GM21529 (cell line): ENCODE measurements at regions not wholly inside any gene's neighbourhood (a gene's known extent, or its start where the extent isn't known, plus 50 kb on each side); places are given as distances from the start of the nearest gene placed in this dataset.

Experiments
- ATAC-seq: cut with Tn5 transposase; IDR thresholded peaks from one replicate; pipeline ENCODE4 v1.9.1; 2021; ENCODE audit not compliant: unreplicated experiment

DNA sequence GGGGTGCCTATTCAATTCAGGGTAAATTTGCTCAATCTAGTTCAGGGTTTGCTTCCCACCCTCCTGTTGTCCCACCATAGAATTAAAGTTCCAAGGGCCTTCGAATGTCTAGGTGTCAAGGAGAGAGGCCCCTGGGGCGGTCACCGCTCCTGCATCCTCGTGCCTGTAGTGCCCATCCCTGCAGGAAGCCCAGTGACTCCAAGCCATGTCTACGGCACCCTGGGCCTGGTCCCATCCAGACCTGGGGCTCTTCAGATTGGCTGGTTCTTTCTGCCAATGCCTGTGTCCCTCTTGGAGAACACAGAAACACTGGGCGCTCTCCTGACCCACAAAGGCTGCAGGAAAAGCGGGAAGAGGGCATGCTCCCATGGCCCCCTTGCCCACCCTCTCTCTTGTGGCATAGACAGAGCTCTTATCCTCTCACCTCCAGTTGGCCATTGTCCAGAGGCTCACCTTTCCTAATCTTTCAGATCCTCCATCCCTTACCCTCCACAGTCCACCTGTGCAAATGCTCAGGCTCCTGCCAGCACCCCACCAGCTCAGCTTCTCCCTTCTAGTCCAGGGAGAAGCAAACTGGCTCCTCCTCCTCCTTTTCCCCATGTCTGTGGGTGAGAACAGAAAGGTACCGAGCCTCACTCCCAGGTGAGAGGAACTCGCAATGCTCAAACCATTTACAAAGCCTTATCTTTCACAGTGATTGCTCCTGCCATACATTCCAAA, 253.0 kb upstream of the IRX2 start:
- ATAC-seq, result no peak

DNA sequence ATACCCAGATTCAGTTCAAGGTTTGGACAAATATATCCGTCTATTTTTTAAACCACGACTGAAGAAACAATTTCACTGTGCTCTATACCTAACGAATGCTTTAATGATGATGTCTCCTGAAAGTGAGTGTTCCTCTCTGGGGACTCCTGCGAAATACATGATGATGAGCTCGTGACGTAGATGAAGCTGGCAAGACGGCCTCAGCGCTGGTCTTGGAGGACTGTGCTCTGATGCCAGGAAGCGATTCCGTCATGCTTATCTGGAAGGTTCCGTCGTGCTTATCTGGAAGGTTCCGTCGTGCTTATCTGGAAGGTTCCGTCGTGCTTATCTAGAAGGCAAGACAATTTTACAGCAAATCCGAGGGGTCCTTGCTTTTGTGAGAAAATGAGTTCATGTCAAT, 250.8 kb upstream of the IRX2 start:
- ATAC-seq, result no peak

DNA sequence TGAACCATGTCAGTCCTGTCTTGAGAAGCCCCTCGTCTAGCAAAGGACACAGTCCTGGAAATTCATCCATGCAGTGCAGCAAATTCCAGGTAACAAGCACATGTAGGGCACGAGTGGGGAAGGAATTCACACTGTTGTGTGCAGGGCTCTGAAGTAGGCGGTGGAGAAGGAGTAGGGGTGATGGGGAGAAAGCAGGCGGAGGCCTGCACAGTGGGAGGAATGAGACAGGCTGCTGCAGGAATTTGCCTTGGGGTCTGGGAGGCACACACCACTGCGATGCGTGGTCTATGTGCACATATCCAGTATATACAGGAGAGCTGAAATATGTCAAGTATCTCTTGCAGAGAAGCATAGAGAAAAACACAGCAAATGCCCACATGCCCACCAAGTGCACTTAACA, 249.2 kb upstream of the IRX2 start:
- no peak for ATAC-seq

DNA sequence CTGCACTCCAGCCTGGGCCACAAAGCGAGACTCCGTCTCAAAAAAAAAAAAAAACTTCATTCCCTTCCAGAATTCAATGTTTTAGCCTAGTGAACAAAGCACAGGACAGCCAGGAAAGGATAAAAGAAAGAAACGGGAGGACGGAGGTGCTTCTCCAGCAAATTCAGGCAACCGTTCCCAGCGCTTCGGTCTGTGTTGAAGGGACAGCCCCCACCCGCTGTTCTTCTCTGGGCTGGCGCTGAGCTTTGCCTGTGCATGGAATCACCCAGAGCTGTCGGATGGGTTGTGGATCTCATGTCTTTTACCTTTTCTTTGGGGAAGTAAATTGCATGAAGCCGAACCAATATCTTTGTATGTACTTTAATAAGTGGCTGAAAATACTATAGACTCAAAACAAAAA, 248.4 kb upstream of the IRX2 start:
- ATAC-seq, result no peak

DNA sequence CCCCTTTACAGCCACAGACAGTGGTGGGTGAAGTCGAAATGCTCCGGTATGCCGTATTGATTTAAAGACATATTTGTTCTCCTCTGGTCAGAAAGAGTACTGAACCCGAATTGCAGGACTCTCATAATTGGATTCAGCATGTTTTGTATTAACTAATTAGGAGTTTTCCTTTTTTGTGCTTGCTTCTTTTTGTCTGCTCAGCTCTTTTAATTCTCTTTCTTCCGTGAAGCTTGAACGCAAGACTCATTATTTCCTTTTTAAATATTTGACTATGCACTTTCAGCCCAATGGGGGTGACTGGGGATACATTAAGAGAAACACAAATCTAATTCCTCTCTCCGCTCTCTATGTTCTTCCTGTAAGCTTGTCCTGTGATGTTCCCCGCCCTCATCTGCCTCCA, 246.6 kb upstream of the IRX2 start:
- no peak for ATAC-seq

DNA sequence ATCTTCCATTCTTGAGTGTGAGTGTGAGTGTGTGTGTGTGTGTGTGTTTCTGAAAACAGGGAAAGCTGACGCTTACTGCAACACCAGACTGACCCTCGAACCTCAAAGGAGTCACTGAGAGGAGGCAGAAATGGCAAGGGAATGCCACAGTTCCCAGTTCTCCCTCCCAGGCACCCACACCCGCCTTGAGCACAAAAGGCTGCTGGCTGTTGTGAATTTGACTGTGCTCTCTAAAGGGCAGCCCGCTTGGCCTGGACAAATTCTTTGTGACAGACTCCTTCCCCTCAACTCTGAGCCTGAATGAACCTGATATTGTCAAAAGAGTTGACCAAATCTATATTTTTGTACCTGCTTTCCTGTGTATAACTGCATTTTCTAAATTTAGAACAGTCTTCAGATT, 245.7 kb upstream of the IRX2 start:
- no peak for ATAC-seq

DNA sequence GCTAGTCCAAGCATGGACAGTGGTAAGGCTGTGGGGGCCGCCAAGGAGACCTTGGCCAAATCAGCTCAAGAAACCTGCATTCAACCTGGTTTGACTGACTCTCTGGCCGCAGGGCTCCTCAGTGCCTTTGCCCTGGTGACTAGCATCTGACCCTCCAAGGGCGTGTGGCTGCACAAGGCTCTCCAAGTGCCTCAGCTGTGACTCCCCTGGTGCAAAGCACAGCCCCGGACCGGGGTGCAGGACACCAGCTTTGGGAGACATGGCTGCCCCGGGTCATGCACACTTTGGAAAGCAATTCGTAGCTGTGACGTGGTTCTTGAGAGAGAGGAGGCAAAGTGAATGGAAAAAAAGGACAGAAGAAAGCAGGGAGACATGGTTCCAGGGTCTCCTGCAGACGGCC, 245.2 kb upstream of the IRX2 start:
- no peak for ATAC-seq

DNA sequence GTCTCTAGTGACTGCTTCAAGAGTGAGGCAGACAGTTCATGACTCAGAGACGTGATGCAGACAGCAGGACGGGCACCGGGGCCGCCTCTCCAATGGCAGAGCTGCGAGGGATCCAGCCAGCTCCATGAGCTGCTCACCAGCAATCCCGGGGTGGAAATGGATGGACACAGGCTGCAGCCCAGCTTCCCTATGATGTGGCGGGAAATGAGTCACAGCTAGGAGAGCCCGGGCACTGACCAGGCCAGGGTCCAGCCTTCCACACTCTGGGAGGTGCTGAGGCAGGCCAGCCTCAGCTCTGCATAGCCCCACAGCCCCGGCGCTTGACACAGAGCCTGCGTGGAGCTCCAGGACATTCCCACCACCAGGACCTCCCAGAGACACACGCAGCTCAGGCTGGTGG, 244.8 kb upstream of the IRX2 start:
- ATAC-seq, result no peak

DNA sequence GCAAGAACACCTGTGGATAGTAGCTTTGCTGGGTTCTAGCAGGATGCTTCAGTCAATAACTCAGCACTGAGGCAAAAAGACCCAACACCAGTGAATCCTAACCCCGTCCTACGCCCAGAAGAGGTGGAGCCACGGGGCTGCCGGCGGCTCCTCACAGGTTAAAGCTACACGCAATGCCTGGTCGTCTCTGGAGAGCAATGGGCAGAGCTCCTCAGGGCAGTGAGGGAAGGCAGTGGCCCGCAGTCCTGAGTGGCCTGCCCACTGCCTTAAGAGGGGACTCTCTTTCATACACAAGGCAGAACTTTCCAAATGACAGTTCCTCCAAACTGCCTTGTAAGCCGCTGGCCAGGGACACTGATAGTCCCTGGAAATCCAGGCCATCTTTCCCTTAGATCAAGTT, 244.2 kb upstream of the IRX2 start:
- no peak for ATAC-seq

DNA sequence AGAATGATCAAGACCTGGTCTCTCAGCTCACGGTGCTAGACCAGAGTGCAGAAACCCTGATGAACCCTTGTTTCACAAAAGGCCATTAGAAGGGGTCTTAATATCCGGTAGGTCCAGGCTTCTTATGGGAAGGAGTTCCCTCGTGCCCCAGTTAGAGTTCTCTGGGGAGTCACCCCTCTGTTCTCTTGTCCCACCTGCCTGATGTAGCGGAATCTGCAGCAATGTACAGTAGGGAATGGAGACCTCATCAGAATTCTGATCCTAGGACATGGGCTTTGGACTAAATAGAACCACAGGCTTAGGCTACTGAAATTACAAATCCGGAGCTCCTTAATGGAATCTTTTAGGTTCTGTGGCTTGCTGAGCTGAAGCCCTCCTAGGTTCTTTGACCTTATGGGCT, 243.6 kb upstream of the IRX2 start:
- no peak for ATAC-seq

DNA sequence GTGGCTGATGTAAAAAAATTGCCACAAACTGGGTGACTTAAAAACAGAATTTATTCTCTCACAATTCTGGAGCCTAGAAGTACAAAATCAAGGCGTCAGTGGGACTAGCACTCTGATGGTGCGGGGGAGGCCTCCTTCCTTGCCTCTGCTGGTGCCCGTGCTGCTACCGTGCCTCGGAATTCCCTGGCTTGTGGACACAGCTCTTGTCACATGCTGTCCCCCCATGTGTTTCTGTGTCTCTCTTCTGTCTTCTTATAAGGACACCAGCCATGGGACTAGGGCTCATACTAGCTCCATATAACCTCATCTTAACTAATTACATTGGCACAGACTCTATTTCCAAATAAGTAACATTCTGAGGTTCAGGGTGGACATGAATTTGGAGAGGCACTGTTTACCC, 242.3 kb upstream of the IRX2 start:
- ATAC-seq, result no peak

DNA sequence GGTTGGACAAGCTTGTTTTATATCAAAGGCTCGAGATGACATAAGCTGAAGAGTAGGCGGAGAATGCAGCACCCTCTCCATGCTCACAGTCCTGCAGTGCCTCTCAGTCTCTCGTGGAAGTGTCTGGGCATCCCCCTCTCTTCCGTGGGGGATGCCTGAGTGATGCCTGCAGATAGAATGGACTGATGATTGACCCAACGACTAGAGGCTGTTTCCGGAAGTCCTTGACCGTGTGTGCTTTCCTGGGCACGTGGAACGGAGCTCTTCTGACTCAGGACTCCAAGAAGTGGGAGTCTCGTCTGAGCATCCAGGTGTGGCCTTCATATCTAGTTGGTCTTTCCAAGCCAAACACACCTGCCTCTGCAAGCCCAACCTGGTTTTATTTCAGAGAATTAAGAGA, 241.8 kb upstream of the IRX2 start:
- ATAC-seq, result no peak

DNA sequence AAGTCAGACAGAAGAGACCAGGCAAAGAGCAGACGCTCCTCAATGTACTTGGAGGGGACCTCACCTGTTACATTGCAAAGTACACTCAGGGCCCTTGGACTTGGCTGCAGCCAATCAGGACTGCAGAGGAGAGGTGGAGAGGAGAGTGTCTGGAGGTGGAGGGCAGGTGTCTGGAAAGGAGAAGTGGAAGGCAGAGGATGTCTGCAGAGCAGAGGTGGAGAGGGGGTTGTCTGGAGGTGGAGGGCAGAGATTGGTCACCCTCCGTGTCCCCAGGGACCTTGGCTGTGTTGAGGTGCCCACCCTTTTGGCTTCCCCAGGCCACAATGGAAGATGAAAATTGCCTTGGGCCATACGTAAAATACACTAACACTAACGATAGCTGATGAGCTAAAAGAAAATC, 241.3 kb upstream of the IRX2 start:
- ATAC-seq, result no peak

DNA sequence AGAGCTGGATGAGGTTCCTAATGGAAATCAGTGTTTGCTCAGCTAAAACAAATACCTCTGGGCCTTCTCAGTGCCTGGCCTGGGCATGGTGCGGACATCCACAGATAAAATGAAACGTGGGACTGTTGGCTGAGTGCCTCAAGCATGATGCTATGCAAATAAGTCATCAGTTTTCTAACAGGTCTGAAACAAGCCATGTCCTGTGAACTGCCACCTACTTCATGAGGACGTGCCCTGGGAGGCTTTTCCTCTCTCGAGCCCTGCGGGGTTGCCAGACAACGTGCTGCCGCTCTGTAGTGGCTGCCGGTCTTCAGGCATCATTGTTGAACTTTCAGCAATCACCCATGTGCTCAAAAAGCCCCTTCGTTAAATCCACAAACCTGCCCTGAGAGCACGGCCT, 240.4 kb upstream of the IRX2 start:
- ATAC-seq, result no peak

DNA sequence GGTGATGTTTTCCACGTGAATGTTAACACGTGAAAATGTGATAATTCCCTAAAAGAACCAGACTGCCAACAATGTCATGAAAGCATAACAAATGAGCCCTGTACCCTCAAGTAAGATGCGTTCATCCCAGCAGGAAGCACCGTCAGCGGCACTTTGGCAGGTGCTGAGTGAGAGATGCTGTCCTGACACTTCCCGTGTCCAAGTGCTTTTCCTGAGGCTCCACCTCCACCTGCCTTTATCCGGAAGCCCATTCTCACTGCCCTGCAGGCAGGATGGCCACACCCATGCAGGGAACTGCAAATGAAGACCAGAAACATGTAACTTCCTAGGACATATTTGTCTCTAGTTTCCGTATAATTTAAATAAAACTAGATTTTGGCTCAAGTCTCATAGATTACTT, 238.0 kb upstream of the IRX2 start:
- no peak for ATAC-seq

DNA sequence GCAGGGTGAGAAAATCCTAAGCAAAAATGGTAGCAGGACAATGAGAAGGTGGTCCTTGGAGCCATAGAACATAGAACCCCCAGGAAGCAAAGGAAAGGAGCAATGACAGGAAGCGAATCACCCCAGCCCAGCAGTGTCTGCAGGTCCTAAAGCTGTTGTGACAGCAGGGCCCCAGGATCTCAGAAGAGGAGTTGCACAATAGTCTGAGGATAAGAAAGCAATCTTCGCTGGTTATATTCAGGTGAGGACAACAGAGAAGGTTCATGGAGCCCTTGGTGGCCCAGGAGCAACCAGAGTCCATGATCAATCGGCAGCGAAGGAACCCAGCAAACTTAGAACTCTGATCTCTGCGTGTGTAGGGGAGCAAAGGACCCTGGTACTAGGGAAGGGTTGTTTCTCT, 234.8 kb upstream of the IRX2 start:
- no peak for ATAC-seq

DNA sequence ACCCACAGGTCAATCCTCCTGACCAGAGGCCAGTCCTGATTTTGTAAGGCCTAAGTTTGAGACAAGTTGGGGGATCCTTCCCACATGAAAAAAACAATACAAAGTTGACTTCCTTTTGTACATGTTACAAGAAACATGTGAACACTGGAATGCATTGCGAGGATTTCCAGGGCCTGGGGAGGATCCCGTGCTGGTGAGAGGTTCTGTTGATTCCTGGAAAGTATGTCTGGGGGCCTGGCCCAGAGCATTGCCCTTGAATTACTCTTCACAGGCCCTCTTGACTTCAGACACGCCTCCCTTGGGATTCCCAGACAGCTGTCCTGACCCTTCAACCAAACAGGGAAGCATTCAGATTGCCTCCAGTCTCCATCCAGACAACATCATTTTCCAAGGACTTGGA, 234.2 kb upstream of the IRX2 start:
- ATAC-seq, result no peak

DNA sequence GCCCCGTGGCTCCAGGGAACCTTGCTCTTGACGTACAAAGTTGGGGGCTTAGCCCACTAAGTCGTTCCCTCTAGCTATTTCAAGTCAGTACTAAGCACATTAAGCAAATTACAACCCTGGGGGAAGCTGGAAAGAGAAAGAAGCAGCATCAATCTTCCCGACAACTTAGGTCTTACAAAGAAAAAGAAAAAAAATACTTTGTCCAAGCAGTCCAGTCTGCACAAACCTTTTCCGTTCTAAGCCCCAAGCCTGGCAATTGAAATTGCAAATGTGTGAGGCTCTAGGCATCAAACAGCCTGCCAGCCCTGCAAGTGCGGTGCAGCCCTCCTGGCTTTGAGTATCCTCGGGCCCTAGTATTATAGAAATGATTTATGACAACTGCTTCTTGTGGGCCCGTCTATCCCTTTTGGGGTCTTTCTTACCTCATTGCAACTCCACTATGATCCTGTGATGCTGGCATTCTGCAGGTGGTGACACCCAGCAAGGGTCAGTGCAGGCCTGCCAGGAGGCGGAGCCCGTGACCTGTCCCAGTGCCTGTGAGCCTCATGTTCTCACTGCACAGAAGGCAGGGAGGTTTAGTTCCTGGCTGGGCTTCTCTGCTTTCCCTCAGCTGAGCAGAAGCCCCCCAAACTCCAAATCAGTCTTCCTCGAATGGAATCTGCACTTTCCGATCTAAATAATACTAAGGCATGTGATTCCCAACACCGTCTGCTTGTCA, 232.3 kb upstream of the IRX2 start:
- no peak for ATAC-seq

DNA sequence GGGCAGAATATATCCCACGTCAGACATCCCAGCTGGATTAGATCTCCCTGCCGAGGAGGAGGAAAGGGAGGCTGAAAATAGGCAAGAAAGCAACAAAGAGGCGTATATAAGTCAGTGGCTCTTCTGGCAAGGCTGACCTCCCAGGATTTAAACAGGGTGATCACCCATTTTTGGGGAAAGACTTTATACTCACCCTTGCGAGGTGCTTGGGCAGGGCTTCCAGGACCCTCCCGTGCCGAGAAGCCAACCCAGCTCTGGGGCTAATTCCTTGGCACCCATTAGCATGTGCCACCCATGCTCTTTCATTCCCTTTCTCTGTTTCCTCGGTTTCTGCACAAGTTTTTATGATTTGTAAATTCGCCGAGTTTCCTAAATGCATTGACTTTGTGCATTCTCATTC, 230.2 kb upstream of the IRX2 start:
- no peak for ATAC-seq

DNA sequence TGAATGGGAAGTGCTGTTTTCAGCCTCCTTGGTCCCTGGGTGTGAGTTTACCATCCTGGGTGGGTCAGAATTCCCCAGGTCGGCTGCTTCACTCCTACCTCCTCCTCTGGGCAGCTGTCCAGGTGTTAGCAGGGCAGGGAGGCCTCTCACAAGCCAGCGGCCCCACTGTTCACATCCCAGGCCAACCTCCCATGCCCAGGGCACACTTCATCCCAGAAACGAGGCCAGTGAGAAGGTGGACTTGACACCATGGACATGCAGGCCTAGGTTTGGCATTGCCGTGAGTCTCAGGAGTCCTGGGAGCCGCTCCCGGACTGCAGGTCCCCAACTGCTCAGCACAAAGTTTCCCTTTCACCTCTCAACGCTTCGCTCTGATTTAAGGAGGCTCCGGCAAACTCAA, 229.6 kb upstream of the IRX2 start:
- ATAC-seq, result no peak

DNA sequence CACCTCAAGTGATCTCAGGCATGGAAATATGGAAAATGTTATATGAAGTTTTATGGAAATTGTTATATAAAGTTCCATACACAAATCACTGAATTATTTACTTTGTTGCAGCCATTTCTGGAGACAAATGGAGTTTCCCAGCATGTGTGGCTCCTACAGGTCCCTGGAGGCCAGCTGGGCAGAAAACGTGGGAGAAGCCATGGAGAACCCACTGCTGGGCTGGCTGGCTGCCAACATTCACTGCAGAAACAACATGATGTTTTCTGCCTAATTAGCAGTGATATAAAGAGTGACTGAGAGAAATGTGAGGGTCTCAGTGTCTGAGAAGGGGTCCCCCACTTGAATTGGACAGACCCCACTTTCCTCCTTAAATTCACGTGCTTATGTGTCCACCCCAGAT, 208.8 kb upstream of the IRX2 start:
- no peak for ATAC-seq

DNA sequence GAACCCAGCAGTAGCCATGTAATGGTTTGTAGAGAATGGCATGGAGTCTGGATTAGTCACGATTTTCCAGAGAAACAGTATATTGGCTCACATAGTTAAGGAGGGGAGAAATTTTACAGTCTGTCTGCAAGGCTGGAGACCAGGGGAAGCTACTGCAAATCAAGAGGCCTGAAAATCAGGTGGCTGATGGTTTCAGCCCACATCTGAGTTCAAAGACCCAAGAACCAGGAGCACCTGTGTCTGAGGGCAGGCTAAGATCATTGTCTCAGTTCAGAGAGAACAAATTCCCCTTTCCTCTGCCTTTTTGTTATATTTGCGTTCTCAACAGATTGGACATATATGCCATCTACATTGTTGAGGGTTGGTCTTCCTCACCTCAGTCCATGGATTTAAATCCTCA, 207.5 kb upstream of the IRX2 start:
- ATAC-seq, result no peak

DNA sequence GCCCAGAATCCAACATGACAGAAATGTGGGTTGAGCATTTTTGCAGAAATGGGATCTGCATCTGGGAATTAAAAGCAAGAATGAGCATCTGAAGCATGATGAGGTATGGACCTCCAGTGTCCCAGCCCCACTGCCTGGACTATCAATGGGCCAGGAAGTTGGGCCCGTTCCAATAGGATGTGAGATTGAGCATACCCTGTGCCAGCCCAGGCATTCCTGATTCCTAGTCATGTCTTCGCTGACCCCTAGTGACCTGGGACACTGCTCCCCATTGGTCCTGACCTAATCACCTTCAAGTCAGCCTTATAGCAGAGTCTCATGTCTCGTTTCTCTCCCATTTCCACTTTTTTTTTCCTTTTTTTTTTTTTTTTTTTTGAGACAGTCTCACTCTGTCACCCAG, 197.4 kb upstream of the IRX2 start:
- ATAC-seq, result no peak
